ENCODE measurements at regions not wholly inside any gene's neighbourhood (a gene's known extent, or its start where the extent isn't known, plus 50 kb on each side); places are given as distances from the start of the nearest gene placed in this dataset.
"Not testable (repeated sequence)": the region's sequence is repeated elsewhere in the genome, so short reads cannot be mapped to it uniquely, and the experiment has no call there.

DNA sequence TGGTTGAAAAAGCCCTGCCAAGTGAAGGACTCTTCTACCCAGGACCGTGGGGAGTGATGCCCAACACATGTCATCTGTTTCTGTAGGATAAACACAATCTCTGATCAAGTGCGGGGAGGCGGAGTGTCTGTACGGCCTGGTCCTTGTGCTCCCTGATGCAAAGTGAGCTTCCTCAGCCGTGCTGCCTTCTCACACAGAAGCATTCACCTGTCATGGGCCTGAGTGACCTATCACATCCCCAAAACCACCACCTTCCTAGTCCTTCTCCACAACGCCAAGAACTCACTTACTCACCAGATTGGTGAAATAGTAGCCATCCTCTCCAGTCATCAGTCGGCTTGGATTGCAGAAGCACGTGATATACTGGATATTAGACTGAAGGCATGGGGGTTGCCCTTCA is 74.4 kb upstream of the KCTD7 start:
- H3K9me3 Mint-ChIP-seq; H3K4me3 Mint-ChIP-seq; H3K27ac Mint-ChIP-seq; H3K4me1 Mint-ChIP-seq (ENCODE audit: low read depth); H3K27me3 Mint-ChIP-seq: not testable (repeated sequence)
- H3K36me3 Mint-ChIP-seq (ENCODE audit: low read depth): peaks cover 100% of the 10 kb centered on the region
- intact Hi-C loops (cut with micrococcal nuclease): loop anchor here (10.0 kb wide), 2 partner anchors 131 to 241 kb away; no protein-coding TSS in a partner anchor

DNA sequence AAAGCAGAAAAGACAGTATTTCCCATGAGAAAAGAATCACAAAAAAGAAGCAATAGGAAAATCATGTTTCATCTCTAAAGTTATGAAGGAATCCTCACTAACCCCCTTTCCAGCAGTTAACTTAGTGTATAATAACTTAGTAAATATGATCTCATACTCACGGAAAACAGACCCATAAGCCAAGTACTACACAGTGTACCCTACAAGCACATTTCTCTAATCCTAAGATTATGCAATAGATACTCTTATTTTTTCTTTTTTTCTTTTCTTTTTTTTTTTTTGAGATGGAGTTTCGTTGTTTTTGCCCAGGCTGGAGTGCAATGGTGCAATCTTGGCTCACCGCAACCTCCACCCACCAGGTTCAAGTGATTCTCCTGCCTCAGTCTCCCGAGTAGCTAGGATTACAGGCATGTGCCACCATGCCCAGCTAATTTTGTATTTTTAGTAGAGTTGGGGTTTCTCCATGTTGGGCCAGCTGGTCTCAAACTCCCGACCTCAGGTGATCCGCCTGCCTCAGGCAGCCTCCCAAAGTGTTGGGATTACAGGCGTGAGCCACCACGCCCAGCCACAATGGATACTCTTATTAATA is 73.7 kb upstream of the KCTD7 start:
- H3K27me3 Mint-ChIP-seq; H3K4me1 Mint-ChIP-seq (ENCODE audit: low read depth); H3K27ac Mint-ChIP-seq; H3K4me3 Mint-ChIP-seq; H3K9me3 Mint-ChIP-seq: not testable (repeated sequence)
- intact Hi-C loops (cut with micrococcal nuclease): loop anchor here (10.0 kb wide), 2 partner anchors 130 to 240 kb away; no protein-coding TSS in a partner anchor
- peaks cover 98% of the 10 kb centered on the region for H3K36me3 Mint-ChIP-seq (ENCODE audit: low read depth)

- no peaks in the 10 kb centered on the region for H3K27me3 Mint-ChIP-seq
- intact Hi-C loops (cut with micrococcal nuclease): loop anchor here (10.0 kb wide), 2 partner anchors 129 to 239 kb away; no protein-coding TSS in a partner anchor
- H3K4me1 Mint-ChIP-seq (ENCODE audit: low read depth): no peaks in the 10 kb centered on the region
- no peak overlapping the region for H3K4me3 Mint-ChIP-seq
- H3K27ac Mint-ChIP-seq: no peak overlapping the region
- H3K9me3 Mint-ChIP-seq: no peaks in the 10 kb centered on the region
- H3K36me3 Mint-ChIP-seq (ENCODE audit: low read depth): peaks cover 94% of the 10 kb centered on the region
Observed at GRCh38 chr7:66556177-66556548, 72.5 kb upstream of the KCTD7 start.

DNA sequence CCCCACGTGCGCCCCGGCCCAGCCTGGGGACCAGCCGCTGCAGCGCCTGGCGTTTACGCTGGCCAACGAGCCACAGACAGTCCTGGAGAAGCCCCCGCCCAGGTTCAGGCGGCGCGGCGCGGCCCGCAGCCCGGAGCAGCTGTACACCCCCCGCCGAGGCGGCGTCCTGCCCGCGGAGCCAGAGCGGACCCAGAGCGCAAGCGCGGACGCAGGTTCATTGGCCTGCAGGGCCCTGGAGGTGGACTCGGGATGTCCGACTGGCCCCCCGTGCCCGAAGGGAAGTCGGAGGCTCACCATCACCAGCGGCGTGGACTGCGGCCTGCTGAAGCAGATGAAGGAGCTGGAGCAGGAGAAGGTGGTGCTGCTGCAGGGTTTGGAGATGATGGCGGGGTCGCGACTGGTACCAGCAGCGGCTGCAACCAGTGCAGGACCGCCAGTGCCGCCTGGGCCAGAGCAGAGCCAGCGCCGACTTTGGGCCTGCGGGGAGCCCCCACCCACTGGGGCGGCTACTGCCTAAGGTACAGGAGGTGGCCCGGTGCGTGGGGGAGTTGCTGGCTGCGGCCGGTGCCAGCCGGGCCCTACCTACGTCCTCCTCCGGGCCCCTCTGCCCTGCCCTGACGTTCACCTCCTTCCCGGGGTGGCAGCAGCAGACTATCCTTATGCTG is 72.0 kb upstream of the KCTD7 start:
- intact Hi-C loops (cut with micrococcal nuclease): loop anchor here (10.0 kb wide), 2 partner anchors 128 to 238 kb away; no protein-coding TSS in a partner anchor
- Mint-ChIP-seq H3K27me3 (no peaks in the 10 kb centered on the region), H3K36me3 (ENCODE audit: low read depth) (peaks cover 94% of the 10 kb centered on the region), H3K4me3 (no peak overlapping the region), H3K9me3 (no peaks in the 10 kb centered on the region), H3K4me1 (ENCODE audit: low read depth) (no peaks in the 10 kb centered on the region), H3K27ac (no peak overlapping the region)

- intact Hi-C loops (cut with micrococcal nuclease): loop anchor here (10.0 kb wide), 2 partner anchors 127 to 237 kb away; no protein-coding TSS in a partner anchor
Observed at GRCh38 chr7:66557214-66558200, 71.2 kb upstream of the KCTD7 start.

GRCh38 chr7:66558201-66558641 is 70.5 kb upstream of the KCTD7 start:
- Mint-ChIP-seq H3K4me1 (ENCODE audit: low read depth) (no peaks in the 10 kb centered on the region), H3K36me3 (ENCODE audit: low read depth) (peaks cover 94% of the 10 kb centered on the region), H3K9me3 (no peaks in the 10 kb centered on the region), H3K4me3 (no peak overlapping the region), H3K27me3 (no peaks in the 10 kb centered on the region), H3K27ac (no peak overlapping the region)
- intact Hi-C loops (cut with micrococcal nuclease): loop anchor here (10.0 kb wide), 2 partner anchors 127 to 237 kb away; no protein-coding TSS in a partner anchor

More at GRCh38 chr7:66557214-66558200, 71.2 kb upstream of the KCTD7 start:
- no peaks in the 10 kb centered on the region for H3K9me3 Mint-ChIP-seq
- H3K36me3 Mint-ChIP-seq (ENCODE audit: low read depth): peaks cover 94% of the 10 kb centered on the region
- no peak overlapping the region for H3K4me3 Mint-ChIP-seq
- H3K27ac Mint-ChIP-seq: no peak overlapping the region
- no peaks in the 10 kb centered on the region for H3K4me1 Mint-ChIP-seq (ENCODE audit: low read depth)
- H3K27me3 Mint-ChIP-seq: no peaks in the 10 kb centered on the region

GRCh38 chr7:66558660-66559465 is 69.8 kb upstream of the KCTD7 start:
- Mint-ChIP-seq H3K27me3 (no peaks in the 10 kb centered on the region), H3K4me1 (ENCODE audit: low read depth) (no peaks in the 10 kb centered on the region), H3K4me3 (no peak overlapping the region), H3K36me3 (ENCODE audit: low read depth) (peaks cover 94% of the 10 kb centered on the region), H3K9me3 (no peaks in the 10 kb centered on the region), H3K27ac (no peak overlapping the region)
- intact Hi-C loops (cut with micrococcal nuclease): loop anchor here (10.0 kb wide), 2 partner anchors 126 to 236 kb away; no protein-coding TSS in a partner anchor

GRCh38 chr7:66564045-66564444 is 64.6 kb upstream of the KCTD7 start:
- Mint-ChIP-seq H3K27me3 (no peaks in the 10 kb centered on the region), H3K36me3 (ENCODE audit: low read depth) (peaks cover 92% of the 10 kb centered on the region), H3K9me3 (no peaks in the 10 kb centered on the region), H3K4me1 (ENCODE audit: low read depth) (no peaks in the 10 kb centered on the region), H3K4me3 (no peak overlapping the region), H3K27ac (no peak overlapping the region)
- intact Hi-C loops (cut with micrococcal nuclease): no loop called here

- peaks cover 86% of the 10 kb centered on the region for H3K36me3 Mint-ChIP-seq (ENCODE audit: low read depth)
- H3K4me1 Mint-ChIP-seq (ENCODE audit: low read depth); H3K9me3 Mint-ChIP-seq; intact Hi-C loops (cut with micrococcal nuclease); H3K27me3 Mint-ChIP-seq; H3K27ac Mint-ChIP-seq; H3K4me3 Mint-ChIP-seq: not testable (repeated sequence)
Observed at GRCh38 chr7:66570179-66570578, 58.5 kb upstream of the KCTD7 start.

DNA sequence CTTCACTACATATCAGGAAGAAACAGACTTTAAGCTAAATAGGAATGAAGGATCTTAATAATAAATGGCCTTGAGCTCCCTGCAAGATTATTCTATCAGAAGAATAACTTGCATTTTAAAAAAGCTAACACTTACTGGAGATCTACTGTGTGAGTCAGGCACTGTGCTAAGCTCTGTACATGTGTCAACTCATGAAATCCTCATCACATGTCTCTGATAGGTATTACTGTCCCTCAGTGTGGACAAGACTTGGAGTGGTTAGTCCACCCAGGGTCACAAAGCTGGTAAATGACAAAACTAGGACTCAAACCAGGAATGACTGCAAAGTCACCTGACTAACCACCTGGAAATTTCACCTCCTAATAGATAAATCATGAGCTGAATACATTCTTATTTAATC is 57.1 kb upstream of the KCTD7 start:
- no peak overlapping the region for H3K4me3 Mint-ChIP-seq
- no peaks in the 10 kb centered on the region for H3K27me3 Mint-ChIP-seq
- H3K9me3 Mint-ChIP-seq: no peaks in the 10 kb centered on the region
- no peak overlapping the region for H3K27ac Mint-ChIP-seq
- peaks cover 89% of the 10 kb centered on the region for H3K36me3 Mint-ChIP-seq (ENCODE audit: low read depth)
- H3K4me1 Mint-ChIP-seq (ENCODE audit: low read depth): peaks cover 8% of the 10 kb centered on the region
- intact Hi-C loops (cut with micrococcal nuclease): no loop called here

- H3K9me3 Mint-ChIP-seq; H3K27ac Mint-ChIP-seq; H3K27me3 Mint-ChIP-seq; H3K4me3 Mint-ChIP-seq; intact Hi-C loops (cut with micrococcal nuclease): not testable (repeated sequence)
- Mint-ChIP-seq H3K4me1 (ENCODE audit: low read depth) (peaks cover 26% of the 10 kb centered on the region), H3K36me3 (ENCODE audit: low read depth) (peaks cover 78% of the 10 kb centered on the region)
Observed at GRCh38 chr7:66573782-66574495, 54.7 kb upstream of the KCTD7 start.

GRCh38 chr7:66574768-66575167 is 53.9 kb upstream of the KCTD7 start:
- H3K4me3 Mint-ChIP-seq; H3K27ac Mint-ChIP-seq; intact Hi-C loops (cut with micrococcal nuclease); H3K27me3 Mint-ChIP-seq; H3K9me3 Mint-ChIP-seq: not testable (repeated sequence)
- Mint-ChIP-seq H3K36me3 (ENCODE audit: low read depth) (peaks cover 78% of the 10 kb centered on the region), H3K4me1 (ENCODE audit: low read depth) (peaks cover 31% of the 10 kb centered on the region)

- Mint-ChIP-seq H3K4me1 (ENCODE audit: low read depth) (peaks cover 31% of the 10 kb centered on the region), H3K27ac (no peak overlapping the region)
Observed at GRCh38 chr7:66575398-66575797, 53.3 kb upstream of the KCTD7 start.

More at GRCh38 chr7:66575398-66575797, 53.3 kb upstream of the KCTD7 start:
- H3K4me3 Mint-ChIP-seq: no peak overlapping the region
- intact Hi-C loops (cut with micrococcal nuclease): no loop called here
- H3K27me3 Mint-ChIP-seq: no peaks in the 10 kb centered on the region
- peaks cover 74% of the 10 kb centered on the region for H3K36me3 Mint-ChIP-seq (ENCODE audit: low read depth)
- H3K9me3 Mint-ChIP-seq: no peaks in the 10 kb centered on the region
